ENCODE measurements at regions not wholly inside any gene's neighbourhood (a gene's known extent, or its start where the extent isn't known, plus 50 kb on each side); places are given as distances from the start of the nearest gene placed in this dataset.

GRCh38 chr11:96961931-96962330 lies 572.1 kb downstream of the JRKL start:
- TF ChIP-seq MAX (CRISPR knock-in tag; IDR thresholded peaks at IDR 0.05) (no peak), MEF2D (tag; conservative IDR thresholded peaks at IDR 0.05; ENCODE audit: low read depth) (no peak), STAT6 (CRISPR knock-in tag; IDR thresholded peaks at IDR 0.05) (no peak)

Measured in K562 (cell line).